Astrocyte (in vitro differentiated cells and primary cell): ENCODE measurements at regions not wholly inside any gene's neighbourhood (a gene's known extent, or its start where the extent isn't known, plus 50 kb on each side); places are given as distances from the start of the nearest gene placed in this dataset.

ENCODE experiments used
- CTCF ChIP-seq: IDR thresholded peaks from 2 replicates; pipeline ENCODE4 v1.5.1; 2011; ENCODE audit warnings: low read depth, mild to moderate bottlenecking, inconsistent platforms, low read length, moderate library complexity; ENCODE audit not compliant: insufficient read depth
- EZH2 ChIP-seq: IDR thresholded peaks from 2 replicates; pipeline ENCODE4 v1.6.1; 2012; ENCODE audit warnings: mild to moderate bottlenecking, low read length, inconsistent platforms; ENCODE audit not compliant: insufficient read depth

GRCh38 chr4:186018261-186018660 lies 50.7 kb upstream of the TLR3 start:
- TF ChIP-seq EZH2 (no peak), CTCF (no peak)
